ENCODE measurements at regions not wholly inside any gene's neighbourhood (a gene's known extent, or its start where the extent isn't known, plus 50 kb on each side); places are given as distances from the start of the nearest gene placed in this dataset.
"Not testable (repeated sequence)": the region's sequence is repeated elsewhere in the genome, so short reads cannot be mapped to it uniquely, and the experiment has no call there.

DNA sequence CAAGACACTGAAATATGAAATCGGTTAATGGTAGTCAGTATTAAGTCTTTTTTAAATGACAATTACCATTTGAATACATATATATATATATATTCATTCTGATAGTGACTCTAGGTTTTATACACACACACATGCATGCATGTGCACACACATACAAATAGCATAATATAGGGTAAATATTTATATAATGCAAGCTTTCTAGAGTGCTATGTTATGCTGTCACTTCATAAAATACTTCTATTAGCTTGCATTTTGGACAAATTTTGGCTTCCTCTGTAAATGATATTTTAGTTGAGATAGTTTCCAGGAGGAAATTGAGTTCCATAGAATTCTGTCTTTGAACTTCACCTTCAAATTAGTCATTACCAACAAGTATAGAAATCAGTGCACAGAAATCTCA, 89.9 kb upstream of the EPHA3 start:
- TF ChIP-seq CTCF (IDR thresholded peaks at IDR 0.05; ENCODE audit: insufficient read depth, low read length, poor library complexity, severe bottlenecking), result no peak
- H3K27me3 ChIP-seq (ENCODE audit: control insufficient read depth, insufficient read depth, low read length), result no peaks in the 10 kb centered on the region
- H3K36me3 ChIP-seq (ENCODE audit: control insufficient read depth, insufficient read depth, low read length), result no peaks in the 10 kb centered on the region
- H3K4me3 ChIP-seq (ENCODE audit: low read depth, low read length), result no peak overlapping the region
- DNase-seq (ENCODE audit: low read depth), result no peak

- no peak for TF ChIP-seq CTCF (IDR thresholded peaks at IDR 0.05; ENCODE audit: insufficient read depth, low read length, poor library complexity, severe bottlenecking)
- H3K36me3 ChIP-seq (ENCODE audit: control insufficient read depth, insufficient read depth, low read length), result no peaks in the 10 kb centered on the region
- DNase-seq (ENCODE audit: low read depth), result peak; percentile 90
- no peak overlapping the region for H3K4me3 ChIP-seq (ENCODE audit: low read depth, low read length)
- H3K27me3 ChIP-seq (ENCODE audit: control insufficient read depth, insufficient read depth, low read length), result no peaks in the 10 kb centered on the region
Measured at GRCh38 chr3:89025185-89025584, 82.2 kb upstream of the EPHA3 start.

GRCh38 chr3:89032346-89033013, 74.9 kb upstream of the EPHA3 start:
- Histone ChIP-seq H3K36me3 (ENCODE audit: control insufficient read depth, insufficient read depth, low read length) (no peaks in the 10 kb centered on the region), H3K4me3 (ENCODE audit: low read depth, low read length) (no peak overlapping the region), H3K27me3 (ENCODE audit: control insufficient read depth, insufficient read depth, low read length) (no peaks in the 10 kb centered on the region)
- DNase-seq (ENCODE audit: low read depth), result no peak
- no peak for TF ChIP-seq CTCF (IDR thresholded peaks at IDR 0.05; ENCODE audit: insufficient read depth, low read length, poor library complexity, severe bottlenecking)

- H3K4me3 ChIP-seq (ENCODE audit: low read depth, low read length); H3K27me3 ChIP-seq (ENCODE audit: control insufficient read depth, insufficient read depth, low read length); DNase-seq (ENCODE audit: low read depth); H3K36me3 ChIP-seq (ENCODE audit: control insufficient read depth, insufficient read depth, low read length): not testable (repeated sequence)
Measured at GRCh38 chr3:89034723-89035122, 72.7 kb upstream of the EPHA3 start.

- no peaks in the 10 kb centered on the region for H3K36me3 ChIP-seq (ENCODE audit: control insufficient read depth, insufficient read depth, low read length)
- DNase-seq (ENCODE audit: low read depth), result no peak
- H3K27me3 ChIP-seq (ENCODE audit: control insufficient read depth, insufficient read depth, low read length), result no peaks in the 10 kb centered on the region
- H3K4me3 ChIP-seq (ENCODE audit: low read depth, low read length), result no peak overlapping the region
- no peak for TF ChIP-seq CTCF (IDR thresholded peaks at IDR 0.05; ENCODE audit: insufficient read depth, low read length, poor library complexity, severe bottlenecking)
Measured at GRCh38 chr3:89038869-89039268, 68.6 kb upstream of the EPHA3 start.

DNA sequence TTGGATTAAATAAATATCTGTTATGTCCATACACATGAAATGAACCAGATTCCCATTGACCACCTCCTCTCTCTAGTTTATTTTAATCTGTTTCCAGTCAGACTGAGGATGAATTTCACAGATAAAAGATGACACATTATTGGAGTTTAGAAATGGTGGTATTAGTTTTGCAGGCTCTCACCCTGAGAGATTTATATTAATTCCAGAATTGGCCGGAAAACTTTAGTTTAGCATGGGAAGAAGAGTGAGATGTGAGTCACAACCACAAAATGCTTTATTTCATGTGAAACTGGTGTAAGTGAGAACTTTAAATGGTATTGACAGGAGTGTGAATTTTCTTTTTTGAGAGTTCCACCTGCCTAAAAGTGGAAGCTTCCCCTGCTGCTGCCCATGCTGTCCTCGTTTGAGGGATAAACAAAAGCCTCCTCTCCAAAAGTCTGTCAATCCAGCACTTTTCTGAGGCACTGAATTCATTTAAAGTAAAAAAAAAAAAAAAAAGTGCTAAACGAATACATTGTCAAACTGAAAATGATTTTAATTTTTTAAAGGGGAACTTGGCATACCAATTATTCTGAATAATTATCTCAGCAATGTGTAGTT, 65.1 kb upstream of the EPHA3 start:
- TF ChIP-seq CTCF (IDR thresholded peaks at IDR 0.05; ENCODE audit: insufficient read depth, low read length, poor library complexity, severe bottlenecking), result no peak
- no peak for DNase-seq (ENCODE audit: low read depth)
- Histone ChIP-seq H3K4me3 (ENCODE audit: low read depth, low read length) (no peak overlapping the region), H3K27me3 (ENCODE audit: control insufficient read depth, insufficient read depth, low read length) (no peaks in the 10 kb centered on the region), H3K36me3 (ENCODE audit: control insufficient read depth, insufficient read depth, low read length) (no peaks in the 10 kb centered on the region)
